HG03469 (cell line): ENCODE measurements at regions not wholly inside any gene's neighbourhood (a gene's known extent, or its start where the extent isn't known, plus 50 kb on each side); places are given as distances from the start of the nearest gene placed in this dataset.
"Not testable (repeated sequence)": the region's sequence is repeated elsewhere in the genome, so short reads cannot be mapped to it uniquely, and the experiment has no call there.

Source experiments
- ATAC-seq: cut with Tn5 transposase; IDR thresholded peaks from one replicate; pipeline ENCODE4 v1.9.1; 2021; ENCODE audit warnings: mild to moderate bottlenecking, moderate library complexity, moderate number of reproducible peaks; ENCODE audit not compliant: unreplicated experiment

DNA sequence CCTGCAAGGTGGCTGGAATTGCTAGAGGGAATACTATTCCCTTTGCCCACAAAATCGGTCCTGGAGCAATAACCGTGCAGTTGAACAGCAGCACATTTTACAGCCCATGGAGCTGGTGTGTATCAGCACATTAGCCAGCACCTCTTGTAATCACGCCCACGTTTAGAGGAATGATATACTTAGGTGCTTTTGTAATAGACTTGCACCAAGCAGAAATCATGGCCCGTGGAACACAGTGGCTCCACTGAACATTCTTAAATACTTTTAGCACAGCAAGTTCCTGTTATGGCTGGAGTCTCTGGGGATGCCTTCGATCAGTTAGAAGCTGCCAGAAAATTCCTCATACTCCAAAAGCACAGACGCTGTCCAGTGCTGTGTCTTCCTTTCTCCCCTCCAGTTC, 218.1 kb upstream of the FAM78B start:
- ATAC-seq: no peak

- ATAC-seq: no peak
These were observed 223.7 kb upstream of the FAM78B start for GRCh38 chr1:166390366-166391033.

- no peak for ATAC-seq
These were observed 224.7 kb upstream of the FAM78B start for GRCh38 chr1:166391279-166392066.

- ATAC-seq: no peak
These were observed 228.9 kb upstream of the FAM78B start for GRCh38 chr1:166395729-166396128.

DNA sequence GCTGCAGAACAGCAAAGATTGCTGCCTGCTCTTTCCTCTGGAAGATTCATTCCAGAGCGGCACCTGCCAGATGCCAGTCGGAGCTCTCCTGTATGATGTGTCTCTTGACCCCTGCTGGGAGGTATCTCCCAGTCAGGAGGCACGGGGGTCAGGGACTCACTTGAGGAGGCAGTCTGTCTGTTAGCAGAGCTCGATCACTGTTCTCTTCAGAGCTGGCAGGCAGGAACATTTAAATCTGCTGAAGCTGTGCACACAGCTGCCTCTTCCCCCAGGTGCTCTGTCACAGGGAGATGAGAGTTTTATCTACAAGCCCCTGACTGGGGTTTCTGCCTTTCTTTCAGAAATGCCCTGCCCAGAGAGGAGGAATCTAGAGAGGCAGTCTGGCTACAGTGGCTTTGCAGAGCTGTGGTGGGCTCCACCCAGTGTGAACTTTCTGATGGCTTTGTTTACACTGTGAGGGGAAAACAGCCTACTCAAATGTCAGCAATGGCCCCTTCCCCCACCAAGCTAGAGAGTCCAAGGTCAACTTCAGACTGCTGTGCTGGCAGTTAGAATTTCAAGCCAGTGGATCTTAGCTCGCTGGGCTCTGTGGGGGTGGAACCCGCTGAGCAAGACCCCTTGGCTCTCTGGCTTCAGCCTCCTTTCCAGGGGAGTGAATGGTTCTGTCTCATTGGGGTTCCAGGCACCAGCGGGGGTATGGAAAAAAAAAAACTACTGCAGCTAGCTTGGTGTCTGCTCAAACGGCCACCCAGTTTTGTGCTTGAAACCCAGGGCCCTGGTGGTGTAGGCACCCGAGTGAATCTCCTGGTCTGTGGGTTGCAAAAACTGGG, 242.7 kb upstream of the FAM78B start:
- ATAC-seq: not testable (repeated sequence)

GRCh38 chr1:166410083-166410385, 243.2 kb upstream of the FAM78B start:
- ATAC-seq: no peak

GRCh38 chr1:166416831-166417230, 250.0 kb upstream of the FAM78B start:
- not testable (repeated sequence) for ATAC-seq

GRCh38 chr1:166418344-166418933, 251.6 kb upstream of the FAM78B start:
- ATAC-seq: no peak

DNA sequence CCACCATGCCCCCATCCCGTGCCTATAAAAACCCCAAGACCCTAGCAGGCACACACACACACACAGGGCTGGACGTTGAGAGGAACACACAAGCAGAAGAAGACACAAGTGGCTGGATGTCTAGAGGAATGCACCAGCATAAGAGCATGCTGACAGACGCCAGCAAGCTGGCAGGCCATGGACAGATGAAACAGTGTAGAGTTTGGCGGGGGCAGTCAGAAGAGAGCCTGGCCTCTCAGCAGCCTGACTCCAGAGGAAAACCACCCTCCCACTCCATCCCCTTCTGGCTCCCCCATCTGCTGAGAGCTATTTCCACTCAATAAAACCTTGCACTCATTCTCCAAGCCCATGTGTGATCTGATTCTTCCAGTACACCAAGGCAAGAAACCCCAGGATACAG, 255.8 kb upstream of the FAM78B start:
- not testable (repeated sequence) for ATAC-seq

DNA sequence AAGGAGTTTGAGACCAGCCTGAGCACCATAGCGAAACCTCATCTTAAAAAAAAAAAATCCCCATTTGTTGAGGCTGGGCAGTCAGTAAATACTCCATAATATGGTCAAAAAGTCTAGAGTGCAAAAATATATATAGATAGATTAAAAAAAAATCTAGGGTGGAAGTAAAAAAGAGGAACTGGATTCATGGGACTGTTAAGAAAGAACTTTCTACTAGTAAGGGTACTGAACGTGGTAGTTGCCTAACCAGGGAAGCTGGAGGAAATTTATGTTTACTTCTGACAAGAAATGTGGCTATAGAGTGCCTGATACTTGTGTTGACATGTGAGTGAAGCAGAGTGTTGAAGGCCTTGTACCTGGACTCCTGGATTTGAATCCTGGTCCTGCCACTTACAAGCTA, 265.9 kb upstream of the FAM78B start:
- no peak for ATAC-seq

DNA sequence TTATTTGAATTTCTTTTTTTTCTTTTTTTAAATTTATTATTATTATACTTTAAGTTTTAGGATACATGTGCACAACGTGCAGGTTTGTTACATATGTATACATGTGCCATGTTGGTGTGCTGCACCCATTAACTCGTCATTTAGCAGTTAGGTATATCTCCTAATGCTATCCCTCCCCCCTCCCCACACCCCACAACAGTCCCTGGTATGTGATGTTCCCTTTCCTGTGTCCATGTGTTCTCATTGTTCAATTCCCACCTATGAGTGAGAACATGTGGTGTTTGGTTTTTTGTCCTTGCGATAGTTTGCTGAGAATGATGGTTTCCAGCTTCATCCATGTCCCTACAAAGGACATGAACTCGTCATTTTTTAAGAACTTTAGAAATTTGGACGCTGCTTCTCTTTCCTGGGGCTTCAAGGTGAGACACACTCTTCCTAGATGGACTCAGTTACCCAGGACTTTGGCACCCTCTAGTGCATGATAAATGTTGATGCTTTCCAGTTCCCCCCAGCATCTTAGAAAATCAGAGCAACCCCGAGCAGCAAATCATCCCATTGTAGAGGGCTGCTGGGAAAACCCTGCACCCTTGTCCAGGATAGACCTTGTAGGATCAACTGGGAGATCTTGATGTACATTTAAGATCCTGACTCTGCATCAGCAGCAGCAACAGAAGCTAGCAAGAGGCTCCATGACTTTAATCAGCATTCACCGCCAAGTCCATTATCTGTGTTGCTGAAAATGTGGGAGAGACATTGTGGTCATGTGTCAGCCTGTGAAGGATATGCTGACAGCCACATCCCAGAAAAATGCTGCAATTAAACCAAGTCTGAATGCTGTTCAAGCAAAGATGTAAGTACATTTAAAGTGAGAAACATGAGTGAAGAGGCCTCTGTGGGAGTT, 266.9 kb upstream of the FAM78B start:
- ATAC-seq: not testable (repeated sequence)

DNA sequence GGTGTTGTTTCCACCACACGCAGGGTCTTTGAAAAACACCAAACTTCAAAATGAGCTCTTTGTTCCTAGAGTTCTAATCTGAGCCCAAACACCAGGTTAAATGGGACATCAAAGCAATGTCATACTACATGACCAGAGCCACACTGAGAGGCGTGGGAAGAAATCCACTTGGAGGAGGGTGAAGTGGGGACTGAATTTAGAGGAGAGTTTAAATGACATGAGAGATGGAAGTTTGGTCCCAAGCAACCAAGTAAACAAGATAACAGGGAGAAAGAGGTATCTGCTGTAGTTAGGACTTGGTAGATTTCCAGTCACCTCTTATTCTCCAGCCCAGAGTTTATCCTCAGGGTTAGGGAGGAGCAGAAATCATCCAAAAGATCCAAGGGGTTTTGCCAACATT, 290.9 kb upstream of the FAM78B start:
- no peak for ATAC-seq

DNA sequence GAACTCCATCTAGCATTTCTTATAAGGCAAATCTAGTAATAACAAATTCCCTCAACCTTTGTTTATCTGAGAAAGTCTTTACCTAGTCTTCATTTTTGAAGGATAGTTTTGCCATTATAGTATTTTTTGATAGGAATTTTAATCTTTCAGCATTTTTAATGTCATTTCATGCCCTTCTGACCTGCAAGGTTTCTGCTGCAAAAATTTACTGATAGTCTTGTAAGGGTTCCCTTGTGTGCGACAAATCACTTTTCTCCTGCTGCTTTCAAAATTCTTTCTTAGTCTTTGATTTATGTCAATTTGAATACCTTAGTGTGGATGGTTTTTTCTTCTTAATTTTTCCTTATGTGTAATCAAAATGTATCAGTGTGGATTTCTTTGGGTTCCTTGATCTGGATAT, 297.5 kb upstream of the FAM78B start:
- ATAC-seq: no peak

GRCh38 chr1:166470014-166470413, 303.2 kb upstream of the FAM78B start:
- no peak for ATAC-seq

- no peak for ATAC-seq
These were observed 303.6 kb upstream of the FAM78B start for GRCh38 chr1:166470441-166470840.

GRCh38 chr1:166471359-166471758, 304.6 kb upstream of the FAM78B start:
- ATAC-seq: no peak

- peak; percentile 70 for ATAC-seq
These were observed 312.3 kb upstream of the FAM78B start for GRCh38 chr1:166479052-166479631.

GRCh38 chr1:166484471-166484870, 317.7 kb upstream of the FAM78B start:
- no peak for ATAC-seq

DNA sequence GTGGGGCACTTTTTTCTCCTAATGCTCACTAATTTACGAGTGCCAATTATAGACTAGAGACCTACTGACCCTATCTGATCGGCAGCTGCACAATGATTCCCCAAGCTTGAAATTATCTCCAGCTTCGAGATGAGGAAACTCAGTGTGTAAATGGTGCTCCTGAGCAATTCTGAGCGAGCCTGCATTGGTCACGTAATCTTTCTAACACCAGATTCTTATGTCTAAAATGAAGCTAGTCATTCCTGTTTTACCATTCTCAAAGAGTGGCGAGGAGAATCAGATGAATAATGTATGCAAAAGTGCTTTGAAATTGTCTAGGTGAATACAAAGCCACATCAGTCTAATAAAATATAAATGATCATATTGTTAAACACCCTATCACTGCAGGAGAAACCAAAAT, 318.1 kb upstream of the FAM78B start:
- no peak for ATAC-seq

- no peak for ATAC-seq
These were observed 318.8 kb upstream of the FAM78B start for GRCh38 chr1:166485620-166486019.
